Activated naive CD4-positive, alpha-beta T cell treated with anti-CD3 and anti-CD28 coated beads, Interleukin-2, amount 10 ng/mL, durations not matched to agents 7 days and 5 days (primary cell): ENCODE measurements at regions not wholly inside any gene's neighbourhood (a gene's known extent, or its start where the extent isn't known, plus 50 kb on each side); places are given as distances from the start of the nearest gene placed in this dataset.

ENCODE experiments used
- CTCF ChIA-PET: fragments of 350-600 bp; sonication (Branson Sonifier 250); formaldehyde crosslinking; loops from one replicate; lab custom pipeline; 2021; ENCODE audit warnings: antibody characterized with exemption; lab: Charles Lee
- DNase-seq: peaks from one replicate; pipeline ENCODE4 v3.0.0-alpha.2; 2020
- H3K27ac Mint-ChIP-seq: one replicate; pipeline ENCODE4 v1.8.0; 2021; ENCODE audit warnings: mild to moderate bottlenecking, moderate library complexity, mixed read lengths
- H3K27me3 Mint-ChIP-seq: one replicate; pipeline ENCODE4 v1.8.0; 2021; ENCODE audit warnings: mild to moderate bottlenecking, mixed read lengths
- H3K36me3 Mint-ChIP-seq: one replicate; pipeline ENCODE4 v1.8.0; 2021; ENCODE audit warnings: mixed read lengths
- H3K4me1 Mint-ChIP-seq: one replicate; pipeline ENCODE4 v1.8.0; 2021; ENCODE audit warnings: mixed read lengths
- H3K4me3 Mint-ChIP-seq: one replicate; pipeline ENCODE4 v1.8.0; 2021; ENCODE audit warnings: mild to moderate bottlenecking, moderate library complexity, mixed read lengths
- H3K9me3 Mint-ChIP-seq: one replicate; pipeline ENCODE4 v1.8.0; 2021; ENCODE audit warnings: mixed read lengths

- Mint-ChIP-seq H3K9me3 (no peaks in the 10 kb centered on the region), H3K4me3 (no peak overlapping the region), H3K27ac (peak overlapping the region; percentile 16), H3K36me3 (no peaks in the 10 kb centered on the region), H3K4me1 (no peaks in the 10 kb centered on the region), H3K27me3 (peaks cover 5% of the 10 kb centered on the region)
- DNase-seq = no peak
- CTCF ChIA-PET = no interaction called here
These were observed 177.4 kb upstream of the SYT13 start for GRCh38 chr11:45463541-45463940.

- Mint-ChIP-seq H3K27me3 (peaks cover 4% of the 10 kb centered on the region), H3K4me3 (no peak overlapping the region), H3K9me3 (no peaks in the 10 kb centered on the region), H3K4me1 (no peaks in the 10 kb centered on the region), H3K27ac (no peak overlapping the region), H3K36me3 (no peaks in the 10 kb centered on the region)
- CTCF ChIA-PET = no interaction called here
- no peak for DNase-seq
These were observed 175.4 kb upstream of the SYT13 start for GRCh38 chr11:45461514-45461913.

- no peak overlapping the region for H3K27ac Mint-ChIP-seq
- CTCF ChIA-PET = no interaction called here
- no peaks in the 10 kb centered on the region for H3K36me3 Mint-ChIP-seq
- no peak for DNase-seq
- H3K9me3 Mint-ChIP-seq = no peaks in the 10 kb centered on the region
- H3K27me3 Mint-ChIP-seq = peaks cover 11% of the 10 kb centered on the region
- H3K4me3 Mint-ChIP-seq = no peak overlapping the region
- no peaks in the 10 kb centered on the region for H3K4me1 Mint-ChIP-seq
These were observed 173.3 kb upstream of the SYT13 start for GRCh38 chr11:45459491-45459890.

GRCh38 chr11:45458269-45458668 lies 172.1 kb upstream of the SYT13 start:
- Mint-ChIP-seq H3K4me3 (no peak overlapping the region), H3K27me3 (peaks cover 16% of the 10 kb centered on the region), H3K27ac (no peak overlapping the region), H3K4me1 (no peaks in the 10 kb centered on the region), H3K9me3 (no peaks in the 10 kb centered on the region), H3K36me3 (no peaks in the 10 kb centered on the region)
- CTCF ChIA-PET = no interaction called here
- no peak for DNase-seq

- Mint-ChIP-seq H3K4me1 (no peaks in the 10 kb centered on the region), H3K27me3 (peaks cover 16% of the 10 kb centered on the region), H3K9me3 (no peaks in the 10 kb centered on the region), H3K4me3 (no peak overlapping the region), H3K36me3 (no peaks in the 10 kb centered on the region), H3K27ac (no peak overlapping the region)
- DNase-seq = no peak
- CTCF ChIA-PET = no interaction called here
These were observed 171.5 kb upstream of the SYT13 start for GRCh38 chr11:45457649-45458048.

GRCh38 chr11:45456686-45457085 lies 170.5 kb upstream of the SYT13 start:
- no peaks in the 10 kb centered on the region for H3K4me1 Mint-ChIP-seq
- H3K36me3 Mint-ChIP-seq = no peaks in the 10 kb centered on the region
- CTCF ChIA-PET = no interaction called here
- H3K9me3 Mint-ChIP-seq = no peaks in the 10 kb centered on the region
- DNase-seq = no peak
- H3K4me3 Mint-ChIP-seq = no peak overlapping the region
- H3K27me3 Mint-ChIP-seq = peaks cover 16% of the 10 kb centered on the region
- H3K27ac Mint-ChIP-seq = no peak overlapping the region

- no peaks in the 10 kb centered on the region for H3K36me3 Mint-ChIP-seq
- CTCF ChIA-PET = no interaction called here
- H3K4me3 Mint-ChIP-seq = no peak overlapping the region
- H3K9me3 Mint-ChIP-seq = no peaks in the 10 kb centered on the region
- H3K27ac Mint-ChIP-seq = no peak overlapping the region
- no peak for DNase-seq
- no peaks in the 10 kb centered on the region for H3K4me1 Mint-ChIP-seq
- H3K27me3 Mint-ChIP-seq = peaks cover 16% of the 10 kb centered on the region
These were observed 169.4 kb upstream of the SYT13 start for GRCh38 chr11:45455536-45455935.

- CTCF ChIA-PET = no interaction called here
- no peak for DNase-seq
- H3K9me3 Mint-ChIP-seq = no peaks in the 10 kb centered on the region
- no peaks in the 10 kb centered on the region for H3K4me1 Mint-ChIP-seq
- H3K36me3 Mint-ChIP-seq = no peaks in the 10 kb centered on the region
- peaks cover 16% of the 10 kb centered on the region for H3K27me3 Mint-ChIP-seq
- no peak overlapping the region for H3K27ac Mint-ChIP-seq
- no peak overlapping the region for H3K4me3 Mint-ChIP-seq
These were observed 168.8 kb upstream of the SYT13 start for GRCh38 chr11:45454917-45455401.

- H3K36me3 Mint-ChIP-seq = no peaks in the 10 kb centered on the region
- H3K4me1 Mint-ChIP-seq = no peaks in the 10 kb centered on the region
- no peak overlapping the region for H3K4me3 Mint-ChIP-seq
- CTCF ChIA-PET = no interaction called here
- H3K9me3 Mint-ChIP-seq = no peaks in the 10 kb centered on the region
- DNase-seq = no peak
- no peak overlapping the region for H3K27ac Mint-ChIP-seq
- H3K27me3 Mint-ChIP-seq = peaks cover 16% of the 10 kb centered on the region
These were observed 167.6 kb upstream of the SYT13 start for GRCh38 chr11:45453721-45454120.

- CTCF ChIA-PET = interaction anchor here (1.1 kb wide), 1 partner anchor 81 kb away, joined by 4 read pairs; no protein-coding TSS in a partner anchor
- Mint-ChIP-seq H3K36me3 (no peaks in the 10 kb centered on the region), H3K27ac (no peak overlapping the region), H3K9me3 (no peaks in the 10 kb centered on the region), H3K27me3 (peaks cover 16% of the 10 kb centered on the region), H3K4me3 (no peak overlapping the region), H3K4me1 (no peaks in the 10 kb centered on the region)
- no peak for DNase-seq
These were observed 165.8 kb upstream of the SYT13 start for GRCh38 chr11:45451766-45452440.

GRCh38 chr11:45450189-45450588 lies 164.0 kb upstream of the SYT13 start:
- no peak for DNase-seq
- Mint-ChIP-seq H3K27ac (no peak overlapping the region), H3K4me3 (no peak overlapping the region), H3K36me3 (no peaks in the 10 kb centered on the region), H3K9me3 (no peaks in the 10 kb centered on the region), H3K27me3 (peaks cover 12% of the 10 kb centered on the region), H3K4me1 (no peaks in the 10 kb centered on the region)
- CTCF ChIA-PET = no interaction called here

- DNase-seq = no peak
- CTCF ChIA-PET = no interaction called here
- H3K9me3 Mint-ChIP-seq = no peaks in the 10 kb centered on the region
- no peak overlapping the region for H3K27ac Mint-ChIP-seq
- H3K27me3 Mint-ChIP-seq = peaks cover 9% of the 10 kb centered on the region
- no peaks in the 10 kb centered on the region for H3K4me1 Mint-ChIP-seq
- H3K4me3 Mint-ChIP-seq = no peak overlapping the region
- H3K36me3 Mint-ChIP-seq = no peaks in the 10 kb centered on the region
These were observed 163.0 kb upstream of the SYT13 start for GRCh38 chr11:45449036-45449601.

- CTCF ChIA-PET = no interaction called here
- DNase-seq = no peak
- Mint-ChIP-seq H3K9me3 (no peaks in the 10 kb centered on the region), H3K36me3 (no peaks in the 10 kb centered on the region), H3K4me3 (no peak overlapping the region), H3K27me3 (peaks cover 7% of the 10 kb centered on the region), H3K27ac (no peak overlapping the region), H3K4me1 (no peaks in the 10 kb centered on the region)
These were observed 162.4 kb upstream of the SYT13 start for GRCh38 chr11:45448561-45448960.

GRCh38 chr11:45446998-45447397 lies 160.9 kb upstream of the SYT13 start:
- CTCF ChIA-PET = no interaction called here
- Mint-ChIP-seq H3K27me3 (peaks cover 4% of the 10 kb centered on the region), H3K4me1 (no peaks in the 10 kb centered on the region), H3K36me3 (no peaks in the 10 kb centered on the region), H3K9me3 (no peaks in the 10 kb centered on the region), H3K4me3 (no peak overlapping the region), H3K27ac (no peak overlapping the region)
- DNase-seq = no peak

- Mint-ChIP-seq H3K4me1 (no peaks in the 10 kb centered on the region), H3K9me3 (no peaks in the 10 kb centered on the region), H3K27me3 (peaks cover 7% of the 10 kb centered on the region), H3K4me3 (no peak overlapping the region), H3K27ac (no peak overlapping the region), H3K36me3 (no peaks in the 10 kb centered on the region)
- DNase-seq = no peak
- CTCF ChIA-PET = no interaction called here
These were observed 160.3 kb upstream of the SYT13 start for GRCh38 chr11:45446434-45446833.
